K562 (cell line): ENCODE measurements at regions not wholly inside any gene's neighbourhood (a gene's known extent, or its start where the extent isn't known, plus 50 kb on each side); places are given as distances from the start of the nearest gene placed in this dataset.
"Not testable (repeated sequence)": the region's sequence is repeated elsewhere in the genome, so short reads cannot be mapped to it uniquely, and the experiment has no call there.

Experiments
- ARID4B ChIP-seq: sonication (generic); formaldehyde crosslinking; IDR thresholded peaks from 2 replicates; pipeline ENCODE4 v1.8.0; 2022; ENCODE audit warnings: mild to moderate bottlenecking, missing genetic modification reagents
- CEBPG ChIP-seq, 3 experiments: fragments of 200-800 bp in 1 of 3; sonication (Bioruptor generic) in 1 of 3; sonication (generic) in 1 of 3; formaldehyde crosslinking in 1 of 3; IDR thresholded peaks in 2 of 3; conservative IDR thresholded peaks in 1 of 3; 2 replicates each; pipeline versions ENCODE4 v1.6.1 to v1.8.0; 2016 to 2022; ENCODE audit warnings: missing compliant biosample characterization in 2 of 3, missing genetic modification characterization in 2 of 3, mild to moderate bottlenecking in 1 of 3, missing genetic modification reagents in 1 of 3
- CTCF ChIP-seq, 3 experiments: IDR thresholded peaks in 2 of 3; conservative IDR thresholded peaks in 1 of 3; 2 replicates each; pipeline ENCODE4 v1.5.1; 2011 to 2012; ENCODE audit warnings: low read length in 3 of 3, mild to moderate bottlenecking in 3 of 3, control low read depth in 2 of 3, improper control_type of control experiment in 1 of 3, inconsistent platforms in 1 of 3, low read depth in 1 of 3, mixed read lengths in 1 of 3, moderate library complexity in 1 of 3; ENCODE audit not compliant: insufficient read depth in 2 of 3
- EGR1 ChIP-seq: fragments of 450-650 bp; conservative IDR thresholded peaks from 2 replicates; pipeline ENCODE4 v1.6.1; 2017; ENCODE audit warnings: mild to moderate bottlenecking
- ELF2 ChIP-seq: fragments of 250-450 bp; sonication (Bioruptor Pico); IDR thresholded peaks from 2 replicates; pipeline ENCODE4 v1.5.0; 2021; ENCODE audit warnings: mild to moderate bottlenecking
- GTF3C2 ChIP-seq: IDR thresholded peaks from 3 replicates; pipeline ENCODE4 v1.6.1; 2011; ENCODE audit warnings: borderline replicate concordance, mild to moderate bottlenecking, moderate library complexity; ENCODE audit not compliant: insufficient read length; ENCODE audit errors: extremely low read depth
- HNRNPLL ChIP-seq: fragments of 200-400 bp; formaldehyde crosslinking; IDR thresholded peaks from 2 replicates; pipeline ENCODE4 v1.6.1; 2017; ENCODE audit warnings: low read length, low read depth, mild to moderate bottlenecking; ENCODE audit not compliant: poor library complexity, severe bottlenecking
- POLR2A ChIP-seq: fragments of 450-650 bp; conservative IDR thresholded peaks from 2 replicates; pipeline ENCODE4 v1.6.1; 2016
- SIN3A ChIP-seq, 2 experiments: fragments of 150-350 bp in 1 of 2; IDR thresholded peaks; 2 replicates each; pipeline ENCODE4 v1.6.1; 2011 to 2016; ENCODE audit warnings: borderline replicate concordance in 2 of 2, low read depth in 2 of 2, low read length in 2 of 2, mild to moderate bottlenecking in 2 of 2, moderate library complexity in 2 of 2; ENCODE audit not compliant: control insufficient read depth in 1 of 2
- SREBF1 ChIP-seq: fragments of 150-350 bp; IDR thresholded peaks from 2 replicates; pipeline ENCODE4 v1.6.1; 2014; ENCODE audit warnings: antibody characterized with exemption, low read depth, low read length, borderline replicate concordance
- ZHX1 ChIP-seq: fragments of 150-350 bp; conservative IDR thresholded peaks from 2 replicates; pipeline ENCODE4 v1.6.1; 2014; ENCODE audit warnings: low read length
- ZNF589 ChIP-seq: fragments of 200-800 bp; sonication (Bioruptor generic); IDR thresholded peaks from 2 replicates; pipeline ENCODE4 v1.6.1; 2016; ENCODE audit warnings: low read depth, missing genetic modification characterization, missing compliant biosample characterization

- TF ChIP-seq ELF2 (CRISPR knock-in tag); SIN3A (IDR thresholded peaks at IDR 0.05; ENCODE audit: borderline replicate concordance in 2 of 2, control insufficient read depth in 1 of 2, low read depth in 2 of 2, low read length in 2 of 2); ZNF589 (CRISPR knock-in tag); SREBF1; CTCF (IDR thresholded peaks at IDR 0.05 in 2 of 3, conservative IDR thresholded peaks at IDR 0.05 in 1 of 3; ENCODE audit: insufficient read depth in 2 of 3, low read depth in 1 of 3, low read length in 3 of 3); CEBPG (CRISPR knock-in tag; IDR thresholded peaks at IDR 0.05); CEBPG (tag; conservative IDR thresholded peaks at IDR 0.05 in 1 of 2, IDR thresholded peaks at IDR 0.05 in 1 of 2); ARID4B (CRISPR knock-in tag); HNRNPLL; POLR2A; EGR1; GTF3C2; ZHX1: not testable (repeated sequence)
These were observed 270.8 kb upstream of the PRICKLE1 start for GRCh38 chr12:42860331-42860730.
